ENCODE measurements at regions not wholly inside any gene's neighbourhood (a gene's known extent, or its start where the extent isn't known, plus 50 kb on each side); places are given as distances from the start of the nearest gene placed in this dataset.
"Not testable (repeated sequence)": the region's sequence is repeated elsewhere in the genome, so short reads cannot be mapped to it uniquely, and the experiment has no call there.

GRCh38 chr10:65275296-65275695 lies 1650.5 kb upstream of the LRRTM3 start:
- no peak for DNase-seq (ENCODE audit: low read depth)

GRCh38 chr10:65284495-65285041 lies 1641.3 kb upstream of the LRRTM3 start:
- no peak for DNase-seq (ENCODE audit: low read depth)

- DNase-seq (ENCODE audit: low read depth): not testable (repeated sequence)
These were observed 1640.1 kb upstream of the LRRTM3 start for GRCh38 chr10:65285726-65286125.

- no peak for DNase-seq (ENCODE audit: low read depth)
These were observed 1634.5 kb upstream of the LRRTM3 start for GRCh38 chr10:65291286-65291685.

GRCh38 chr10:65292551-65292950 lies 1633.3 kb upstream of the LRRTM3 start:
- DNase-seq (ENCODE audit: low read depth): no peak

- no peak for DNase-seq (ENCODE audit: low read depth)
These were observed 1631.5 kb upstream of the LRRTM3 start for GRCh38 chr10:65294329-65294728.

GRCh38 chr10:65301181-65301580 lies 1624.7 kb upstream of the LRRTM3 start:
- DNase-seq (ENCODE audit: low read depth): no peak

- no peak for DNase-seq (ENCODE audit: low read depth)
These were observed 1619.6 kb upstream of the LRRTM3 start for GRCh38 chr10:65306201-65306600.

- DNase-seq (ENCODE audit: low read depth): no peak
These were observed 1613.0 kb upstream of the LRRTM3 start for GRCh38 chr10:65312876-65313275.

- no peak for DNase-seq (ENCODE audit: low read depth)
These were observed 1612.4 kb upstream of the LRRTM3 start for GRCh38 chr10:65313406-65313805.

GRCh38 chr10:65314253-65314652 lies 1611.6 kb upstream of the LRRTM3 start:
- DNase-seq (ENCODE audit: low read depth): no peak

- no peak for DNase-seq (ENCODE audit: low read depth)
These were observed 1606.3 kb upstream of the LRRTM3 start for GRCh38 chr10:65319493-65319892.

GRCh38 chr10:65320236-65321026 lies 1605.4 kb upstream of the LRRTM3 start:
- DNase-seq (ENCODE audit: low read depth): no peak

GRCh38 chr10:65323802-65324201 lies 1602.0 kb upstream of the LRRTM3 start:
- no peak for DNase-seq (ENCODE audit: low read depth)

- no peak for DNase-seq (ENCODE audit: low read depth)
These were observed 1599.9 kb upstream of the LRRTM3 start for GRCh38 chr10:65325913-65326312.

GRCh38 chr10:65328486-65328885 lies 1597.3 kb upstream of the LRRTM3 start:
- DNase-seq (ENCODE audit: low read depth): no peak

GRCh38 chr10:65335311-65335710 lies 1590.5 kb upstream of the LRRTM3 start:
- DNase-seq (ENCODE audit: low read depth): no peak

- DNase-seq (ENCODE audit: low read depth): no peak
These were observed 1585.5 kb upstream of the LRRTM3 start for GRCh38 chr10:65340340-65340739.

GRCh38 chr10:65341323-65341925 lies 1584.4 kb upstream of the LRRTM3 start:
- DNase-seq (ENCODE audit: low read depth): no peak

GRCh38 chr10:65342245-65342644 lies 1583.6 kb upstream of the LRRTM3 start:
- DNase-seq (ENCODE audit: low read depth): no peak

GRCh38 chr10:65346466-65346865 lies 1579.4 kb upstream of the LRRTM3 start:
- DNase-seq (ENCODE audit: low read depth): no peak

- DNase-seq (ENCODE audit: low read depth): no peak
These were observed 1577.2 kb upstream of the LRRTM3 start for GRCh38 chr10:65348637-65349036.

- DNase-seq (ENCODE audit: low read depth): no peak
These were observed 1575.2 kb upstream of the LRRTM3 start for GRCh38 chr10:65350611-65351010.
